ENCODE measurements at regions not wholly inside any gene's neighbourhood (a gene's known extent, or its start where the extent isn't known, plus 50 kb on each side); places are given as distances from the start of the nearest gene placed in this dataset.

DNA sequence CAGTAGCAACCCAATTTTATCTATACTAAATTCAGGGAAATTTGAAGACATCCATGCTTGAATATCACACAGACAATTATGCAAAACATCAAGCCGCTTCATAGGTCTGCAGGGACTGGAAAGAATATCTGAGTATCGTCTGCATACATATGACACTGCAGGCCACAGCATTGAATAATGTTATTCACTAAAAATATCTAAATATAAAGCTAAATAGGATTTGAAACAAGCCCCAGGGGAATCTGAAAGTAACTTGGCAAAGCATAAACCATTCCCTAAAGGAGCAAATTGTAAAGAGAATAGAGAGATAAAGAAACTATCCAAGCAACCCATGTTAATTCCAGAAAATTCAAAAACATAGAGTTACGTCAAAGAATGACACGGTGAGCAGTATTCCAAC is 1251.0 kb downstream of the PCDH17 start (continued):
- TF ChIP-seq RORB (CRISPR knock-in tag; IDR thresholded peaks at IDR 0.05) (no peak), ZNF317 (CRISPR knock-in tag; IDR thresholded peaks at IDR 0.05; ENCODE audit: borderline replicate concordance, low read depth) (no peak), ZNF121 (CRISPR knock-in tag; IDR thresholded peaks at IDR 0.05) (no peak), TCF7 (CRISPR knock-in tag; IDR thresholded peaks at IDR 0.05; ENCODE audit: low read depth) (no peak)
- TF ChIP-seq, protein P1, sequence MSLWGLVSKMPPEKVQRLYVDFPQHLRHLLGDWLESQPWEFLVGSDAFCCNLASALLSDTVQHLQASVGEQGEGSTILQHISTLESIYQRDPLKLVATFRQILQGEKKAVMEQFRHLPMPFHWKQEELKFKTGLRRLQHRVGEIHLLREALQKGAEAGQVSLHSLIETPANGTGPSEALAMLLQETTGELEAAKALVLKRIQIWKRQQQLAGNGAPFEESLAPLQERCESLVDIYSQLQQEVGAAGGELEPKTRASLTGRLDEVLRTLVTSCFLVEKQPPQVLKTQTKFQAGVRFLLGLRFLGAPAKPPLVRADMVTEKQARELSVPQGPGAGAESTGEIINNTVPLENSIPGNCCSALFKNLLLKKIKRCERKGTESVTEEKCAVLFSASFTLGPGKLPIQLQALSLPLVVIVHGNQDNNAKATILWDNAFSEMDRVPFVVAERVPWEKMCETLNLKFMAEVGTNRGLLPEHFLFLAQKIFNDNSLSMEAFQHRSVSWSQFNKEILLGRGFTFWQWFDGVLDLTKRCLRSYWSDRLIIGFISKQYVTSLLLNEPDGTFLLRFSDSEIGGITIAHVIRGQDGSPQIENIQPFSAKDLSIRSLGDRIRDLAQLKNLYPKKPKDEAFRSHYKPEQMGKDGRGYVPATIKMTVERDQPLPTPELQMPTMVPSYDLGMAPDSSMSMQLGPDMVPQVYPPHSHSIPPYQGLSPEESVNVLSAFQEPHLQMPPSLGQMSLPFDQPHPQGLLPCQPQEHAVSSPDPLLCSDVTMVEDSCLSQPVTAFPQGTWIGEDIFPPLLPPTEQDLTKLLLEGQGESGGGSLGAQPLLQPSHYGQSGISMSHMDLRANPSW (CRISPR knock-in tag; conservative IDR thresholded peaks at IDR 0.05; ENCODE audit: low read depth), result no peak
- TF ChIP-seq, protein P2, sequence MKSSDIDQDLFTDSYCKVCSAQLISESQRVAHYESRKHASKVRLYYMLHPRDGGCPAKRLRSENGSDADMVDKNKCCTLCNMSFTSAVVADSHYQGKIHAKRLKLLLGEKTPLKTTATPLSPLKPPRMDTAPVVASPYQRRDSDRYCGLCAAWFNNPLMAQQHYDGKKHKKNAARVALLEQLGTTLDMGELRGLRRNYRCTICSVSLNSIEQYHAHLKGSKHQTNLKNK (CRISPR knock-in tag; IDR thresholded peaks at IDR 0.05), result no peak
- TF ChIP-seq, protein P3, sequence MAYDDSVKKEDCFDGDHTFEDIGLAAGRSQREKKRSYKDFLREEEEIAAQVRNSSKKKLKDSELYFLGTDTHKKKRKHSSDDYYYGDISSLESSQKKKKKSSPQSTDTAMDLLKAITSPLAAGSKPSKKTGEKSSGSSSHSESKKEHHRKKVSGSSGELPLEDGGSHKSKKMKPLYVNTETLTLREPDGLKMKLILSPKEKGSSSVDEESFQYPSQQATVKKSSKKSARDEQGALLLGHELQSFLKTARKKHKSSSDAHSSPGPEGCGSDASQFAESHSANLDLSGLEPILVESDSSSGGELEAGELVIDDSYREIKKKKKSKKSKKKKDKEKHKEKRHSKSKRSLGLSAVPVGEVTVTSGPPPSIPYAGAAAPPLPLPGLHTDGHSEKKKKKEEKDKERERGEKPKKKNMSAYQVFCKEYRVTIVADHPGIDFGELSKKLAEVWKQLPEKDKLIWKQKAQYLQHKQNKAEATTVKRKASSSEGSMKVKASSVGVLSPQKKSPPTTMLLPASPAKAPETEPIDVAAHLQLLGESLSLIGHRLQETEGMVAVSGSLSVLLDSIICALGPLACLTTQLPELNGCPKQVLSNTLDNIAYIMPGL (CRISPR knock-in tag; IDR thresholded peaks at IDR 0.05), result no peak
- TF ChIP-seq, protein P4, sequence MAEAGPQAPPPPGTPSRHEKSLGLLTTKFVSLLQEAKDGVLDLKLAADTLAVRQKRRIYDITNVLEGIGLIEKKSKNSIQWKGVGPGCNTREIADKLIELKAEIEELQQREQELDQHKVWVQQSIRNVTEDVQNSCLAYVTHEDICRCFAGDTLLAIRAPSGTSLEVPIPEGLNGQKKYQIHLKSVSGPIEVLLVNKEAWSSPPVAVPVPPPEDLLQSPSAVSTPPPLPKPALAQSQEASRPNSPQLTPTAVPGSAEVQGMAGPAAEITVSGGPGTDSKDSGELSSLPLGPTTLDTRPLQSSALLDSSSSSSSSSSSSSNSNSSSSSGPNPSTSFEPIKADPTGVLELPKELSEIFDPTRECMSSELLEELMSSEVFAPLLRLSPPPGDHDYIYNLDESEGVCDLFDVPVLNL (CRISPR knock-in tag; IDR thresholded peaks at IDR 0.05; ENCODE audit: borderline replicate concordance, low read depth), result no peak

DNA sequence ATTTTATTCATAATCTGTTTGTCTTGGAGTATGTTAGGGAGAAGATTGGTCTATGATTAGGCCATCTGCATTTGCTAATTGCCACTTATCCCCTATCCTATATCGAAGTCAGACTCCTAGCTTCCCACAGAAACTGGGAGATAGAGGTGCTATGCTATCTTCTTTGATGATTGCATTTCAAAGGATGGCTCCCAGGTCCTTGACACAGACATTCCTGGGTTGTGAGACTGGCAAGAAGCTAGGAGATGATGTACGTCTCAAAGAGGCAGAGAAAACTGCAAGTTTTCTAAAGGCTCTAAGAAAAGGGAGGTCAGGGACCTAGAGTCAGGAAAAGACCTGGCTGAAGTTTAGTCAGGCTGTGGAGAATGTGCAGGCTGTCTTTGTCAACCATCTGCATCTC is 1251.9 kb downstream of the PCDH17 start:
- H3K4me3 Mint-ChIP-seq, result no peak overlapping the region
- POLR2A ChIA-PET, result no interaction called here
- H3K4me1 Mint-ChIP-seq, result peaks cover 19% of the 10 kb centered on the region
- no peaks in the 10 kb centered on the region; the same call in 1 of the 2 replicates for H3K27me3 Mint-ChIP-seq (ENCODE audit: low read depth)
- H3K36me3 Mint-ChIP-seq, result no peaks in the 10 kb centered on the region
- CTCF ChIA-PET, result no interaction called here
- no peak for TF ChIP-seq ZNF138 (CRISPR knock-in tag; conservative IDR thresholded peaks at IDR 0.05)
- TF ChIP-seq, protein P5, sequence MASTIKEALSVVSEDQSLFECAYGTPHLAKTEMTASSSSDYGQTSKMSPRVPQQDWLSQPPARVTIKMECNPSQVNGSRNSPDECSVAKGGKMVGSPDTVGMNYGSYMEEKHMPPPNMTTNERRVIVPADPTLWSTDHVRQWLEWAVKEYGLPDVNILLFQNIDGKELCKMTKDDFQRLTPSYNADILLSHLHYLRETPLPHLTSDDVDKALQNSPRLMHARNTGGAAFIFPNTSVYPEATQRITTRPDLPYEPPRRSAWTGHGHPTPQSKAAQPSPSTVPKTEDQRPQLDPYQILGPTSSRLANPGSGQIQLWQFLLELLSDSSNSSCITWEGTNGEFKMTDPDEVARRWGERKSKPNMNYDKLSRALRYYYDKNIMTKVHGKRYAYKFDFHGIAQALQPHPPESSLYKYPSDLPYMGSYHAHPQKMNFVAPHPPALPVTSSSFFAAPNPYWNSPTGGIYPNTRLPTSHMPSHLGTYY (CRISPR knock-in tag; IDR thresholded peaks at IDR 0.05), result no peak
- TF ChIP-seq, protein P2 (CRISPR knock-in tag; IDR thresholded peaks at IDR 0.05), result no peak
- TF ChIP-seq, protein P6, sequence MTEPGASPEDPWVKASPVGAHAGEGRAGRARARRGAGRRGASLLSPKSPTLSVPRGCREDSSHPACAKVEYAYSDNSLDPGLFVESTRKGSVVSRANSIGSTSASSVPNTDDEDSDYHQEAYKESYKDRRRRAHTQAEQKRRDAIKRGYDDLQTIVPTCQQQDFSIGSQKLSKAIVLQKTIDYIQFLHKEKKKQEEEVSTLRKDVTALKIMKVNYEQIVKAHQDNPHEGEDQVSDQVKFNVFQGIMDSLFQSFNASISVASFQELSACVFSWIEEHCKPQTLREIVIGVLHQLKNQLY (CRISPR knock-in tag; IDR thresholded peaks at IDR 0.05), result no peak
- no peak for TF ChIP-seq GABPB1 (CRISPR knock-in tag; IDR thresholded peaks at IDR 0.05)
- TF ChIP-seq FOXJ3 (CRISPR knock-in tag; IDR thresholded peaks at IDR 0.05; ENCODE audit: borderline replicate concordance), result no peak
- no peak for TF ChIP-seq HMGA2 (CRISPR knock-in tag; IDR thresholded peaks at IDR 0.05)
- TF ChIP-seq ZNF671 (CRISPR knock-in tag; IDR thresholded peaks at IDR 0.05), result no peak
- TF ChIP-seq ESRRA (CRISPR knock-in tag; IDR thresholded peaks at IDR 0.05; ENCODE audit: borderline replicate concordance), result no peak
- no peak for TF ChIP-seq MYBL2 (CRISPR knock-in tag; IDR thresholded peaks at IDR 0.05)
- TF ChIP-seq, protein P1 (CRISPR knock-in tag; conservative IDR thresholded peaks at IDR 0.05; ENCODE audit: low read depth), result no peak
- TF ChIP-seq ZNF232 (CRISPR knock-in tag; IDR thresholded peaks at IDR 0.05), result no peak
- H3K9me3 Mint-ChIP-seq, result no peaks in the 10 kb centered on the region
- ATAC-seq (peak; percentile 47), DNase-seq (ENCODE audit: low spot score) (no peak)
- H3K27ac Mint-ChIP-seq, result no peak overlapping the region

All from WTC11 (cell line).